NCI-H524 treated with DMSO at 0.1 percent for 48 hours (cell line): ENCODE measurements at regions not wholly inside any gene's neighbourhood (a gene's known extent, or its start where the extent isn't known, plus 50 kb on each side); places are given as distances from the start of the nearest gene placed in this dataset.

Source experiments
- DNase-seq: peaks from one replicate; lab custom pipeline; 2025; lab: John Stamatoyannopoulos, UW

DNA sequence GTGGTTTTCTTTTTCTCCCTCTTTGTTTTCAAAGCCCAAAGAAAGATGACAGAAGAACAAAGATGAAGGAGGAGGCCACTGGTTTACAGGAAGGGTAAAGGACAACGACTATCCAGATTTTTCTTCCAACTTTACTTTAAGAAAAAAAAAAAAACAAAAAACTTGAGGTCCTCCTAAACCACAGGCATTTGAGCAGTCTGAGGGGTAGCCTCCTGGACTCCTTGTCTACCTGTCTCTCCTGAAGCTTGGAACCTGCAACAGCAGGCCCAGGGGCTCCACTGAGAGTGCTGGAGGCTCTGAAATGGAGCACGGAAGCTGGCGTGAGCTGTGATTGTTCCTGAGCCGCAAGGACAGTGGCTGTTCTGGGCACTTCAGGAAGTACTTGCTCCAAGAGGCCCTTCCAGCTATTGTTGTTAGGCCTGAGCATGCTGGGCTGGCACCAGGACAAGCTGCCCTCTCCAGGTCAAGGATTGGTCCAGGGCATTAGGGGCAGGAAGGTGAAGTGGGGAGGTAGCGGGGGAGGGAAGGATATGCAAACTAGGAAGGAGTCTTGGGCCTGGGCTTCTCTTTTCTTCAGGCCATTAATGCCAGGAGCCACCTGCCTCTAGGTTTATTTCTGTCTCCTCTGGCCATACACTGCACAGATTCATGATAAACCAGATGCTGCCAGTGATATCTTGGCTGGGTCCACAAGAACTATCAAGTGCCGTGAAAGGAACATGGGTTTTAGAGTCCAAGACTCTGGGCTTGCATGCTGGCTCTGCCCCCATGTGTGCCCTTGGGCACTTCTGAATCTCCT is 147.3 kb downstream of the CCDC34 start:
- DNase-seq = no peak

GRCh38 chr11:27214713-27215112 is 148.3 kb downstream of the CCDC34 start:
- no peak for DNase-seq

DNA sequence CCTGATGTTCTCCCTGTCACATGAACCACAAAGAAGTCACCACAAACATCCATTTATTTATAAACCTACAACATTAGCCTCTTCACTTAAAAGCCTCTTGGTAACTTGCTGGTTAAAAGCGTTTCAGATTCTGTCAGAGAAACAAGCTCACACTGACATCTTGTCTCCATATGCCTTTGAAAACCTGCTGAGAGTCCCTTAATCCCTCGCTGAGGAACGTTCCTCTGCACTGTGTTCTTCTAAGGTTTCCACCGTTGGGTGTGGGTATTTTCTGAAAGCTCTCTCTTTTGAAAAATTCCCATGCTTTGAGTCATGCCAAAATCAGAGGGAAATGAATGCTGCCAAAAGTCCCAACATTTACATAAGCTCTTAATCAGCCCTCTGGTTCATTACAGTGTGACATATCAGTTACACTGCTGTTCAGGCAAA is 149.8 kb downstream of the CCDC34 start:
- peak; percentile 49 for DNase-seq

GRCh38 chr11:27212248-27212780 is 150.7 kb downstream of the CCDC34 start:
- no peak for DNase-seq

DNA sequence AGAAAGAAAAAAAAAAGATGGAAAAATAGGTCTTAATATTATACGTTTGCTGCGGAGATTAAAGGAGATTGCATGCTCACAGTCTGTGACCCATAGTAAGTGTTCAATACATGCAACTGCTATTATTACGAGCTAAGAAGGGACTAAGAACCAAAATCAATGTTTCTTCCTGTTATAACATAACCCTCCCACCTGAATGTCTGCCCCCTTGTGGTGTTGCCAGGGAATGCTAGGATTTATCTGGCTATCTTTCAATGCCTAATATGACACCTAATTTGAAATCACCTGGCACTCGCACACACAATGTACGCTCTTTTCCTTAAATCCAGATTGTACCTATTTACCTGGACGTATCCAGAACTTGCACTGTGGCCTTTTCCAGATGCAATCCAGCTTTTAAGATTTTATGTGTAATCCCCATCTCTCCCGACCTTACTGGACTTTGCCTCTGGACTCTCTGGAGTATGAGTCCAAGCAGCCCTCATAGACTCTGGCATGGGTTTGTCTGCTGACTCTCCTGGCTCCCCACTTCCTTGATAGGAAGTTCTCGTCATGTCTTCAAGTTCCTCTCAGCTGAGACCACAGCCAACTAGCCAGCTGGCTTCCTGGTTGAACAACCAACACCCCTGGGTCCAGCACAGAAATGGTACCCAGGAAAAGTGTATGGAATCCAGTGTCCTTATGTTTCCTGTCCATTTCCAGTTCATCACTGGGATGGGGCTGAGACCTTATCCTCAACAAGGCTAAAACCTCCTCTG is 151.5 kb downstream of the CCDC34 start:
- DNase-seq = no peak

DNA sequence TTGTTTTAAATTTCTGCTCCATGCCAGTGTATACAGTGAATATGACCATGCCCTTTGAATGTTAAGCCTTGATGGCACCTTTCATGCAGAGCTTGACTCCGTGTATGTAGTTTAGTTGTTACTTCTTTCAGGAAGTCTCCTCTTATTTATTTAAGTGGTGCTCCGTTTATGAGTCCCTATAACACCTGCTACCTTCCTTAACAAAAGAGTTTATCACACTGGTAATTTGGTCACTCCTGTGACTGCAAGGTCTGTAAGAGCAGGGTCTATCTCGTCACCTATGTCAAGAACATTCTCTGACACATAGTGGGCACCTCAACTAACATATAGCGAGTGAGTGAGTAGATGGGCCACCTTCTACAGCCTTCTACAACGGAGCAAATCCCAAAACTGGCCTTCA is 152.5 kb downstream of the CCDC34 start:
- no peak for DNase-seq

DNA sequence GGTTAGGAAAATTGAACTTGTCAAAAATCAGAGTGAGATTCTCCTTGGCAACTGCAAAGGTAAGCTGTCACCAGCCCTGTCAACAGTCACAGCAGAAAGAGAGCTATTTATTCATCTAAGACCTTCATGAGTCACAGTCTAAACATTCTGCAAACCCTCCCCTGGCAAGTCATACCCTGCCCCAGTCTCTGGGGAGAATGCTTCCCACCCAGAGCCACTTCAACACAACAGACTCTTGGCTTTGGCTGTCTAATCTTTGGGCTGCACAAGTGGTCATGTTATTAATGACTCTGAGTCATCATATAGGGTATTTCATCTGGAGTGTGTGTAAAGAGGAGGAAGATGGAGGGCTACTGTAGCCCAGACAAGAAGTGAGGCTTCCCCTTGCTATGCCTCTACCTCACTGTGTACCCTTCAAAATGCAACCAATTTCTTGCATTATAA is 153.4 kb downstream of the CCDC34 start:
- DNase-seq = peak; percentile 44

- DNase-seq = no peak
Observed at GRCh38 chr11:27208846-27209245, 154.2 kb downstream of the CCDC34 start.

GRCh38 chr11:27207025-27207650 is 155.9 kb downstream of the CCDC34 start:
- DNase-seq = no peak

DNA sequence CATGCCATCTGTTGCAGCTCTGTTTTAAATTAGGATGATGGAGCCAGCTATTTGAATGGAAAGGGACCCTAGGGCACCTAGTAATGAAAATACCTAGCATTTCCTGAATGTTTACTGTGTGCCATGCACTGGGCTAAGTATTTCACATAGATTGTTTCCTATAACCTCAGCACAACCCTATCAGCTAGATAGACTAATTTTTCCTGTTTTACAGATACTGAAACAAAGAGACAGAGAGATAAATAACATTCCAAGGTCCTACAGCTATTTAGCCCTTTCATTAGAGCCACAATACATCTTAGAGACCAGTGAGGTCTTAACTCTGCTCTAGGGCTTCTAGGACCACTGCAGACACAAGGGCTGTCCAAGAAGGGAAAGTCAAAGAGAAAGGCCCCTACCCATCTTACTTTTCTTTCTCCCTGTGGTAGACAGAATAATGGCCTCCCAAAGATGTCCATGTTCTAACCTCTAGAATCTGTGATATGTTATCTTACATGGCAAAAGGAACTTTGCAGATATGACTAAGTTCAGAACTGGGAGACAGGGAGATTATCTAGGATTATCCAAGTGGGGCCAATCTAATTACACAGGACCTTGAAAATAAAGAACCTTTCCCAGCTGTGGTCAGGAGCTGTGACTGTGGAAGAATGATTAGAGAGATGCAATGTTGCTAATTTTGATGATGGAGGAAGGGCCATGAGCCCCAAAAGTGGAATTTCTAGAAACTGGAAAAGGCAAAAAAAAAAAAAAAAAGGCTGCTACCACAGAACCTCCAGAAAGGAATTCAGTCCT is 157.0 kb downstream of the CCDC34 start:
- DNase-seq = no peak

- no peak for DNase-seq
Observed at GRCh38 chr11:27205250-27205649, 157.8 kb downstream of the CCDC34 start.

GRCh38 chr11:27204529-27204928 is 158.5 kb downstream of the CCDC34 start:
- peak; percentile 55 for DNase-seq

GRCh38 chr11:27203077-27203647 is 159.9 kb downstream of the CCDC34 start:
- DNase-seq = no peak

- DNase-seq = peak; percentile 24
Observed at GRCh38 chr11:27201454-27202302, 161.1 kb downstream of the BBOX1 start.

- no peak for DNase-seq
Observed at GRCh38 chr11:27200779-27201453, 160.3 kb downstream of the BBOX1 start.

DNA sequence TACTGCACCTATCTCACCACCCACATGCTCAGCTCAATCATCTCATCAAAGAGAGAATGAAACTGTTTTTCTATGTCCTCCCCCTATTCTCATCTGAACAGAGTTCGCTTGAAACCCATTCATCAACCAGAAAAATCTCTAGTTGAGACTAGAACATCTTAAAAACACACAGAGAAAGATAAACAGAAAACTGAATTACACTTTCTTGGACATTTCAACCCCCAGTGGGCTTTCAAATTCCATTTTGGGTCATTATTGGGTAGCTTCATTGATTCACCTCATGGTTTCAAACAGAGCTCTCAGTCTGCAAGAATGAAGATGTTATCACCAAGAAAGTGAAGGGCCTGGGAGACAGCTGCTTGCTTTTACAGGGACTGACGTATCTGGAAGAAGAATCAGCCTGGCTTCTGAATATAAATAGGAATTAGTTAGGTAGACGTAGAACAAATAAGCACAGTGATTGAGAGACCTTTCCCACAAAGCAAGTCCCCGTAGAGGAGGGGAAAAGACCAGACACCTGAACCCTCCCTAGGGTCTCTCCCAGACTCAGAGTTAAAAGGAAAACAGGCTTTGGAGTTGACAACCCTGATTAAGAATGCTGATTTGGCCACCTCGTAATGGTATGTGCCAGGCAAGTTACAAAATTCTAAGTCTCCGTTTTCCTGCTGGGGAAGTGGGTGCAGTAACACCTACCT is 155.7 kb downstream of the BBOX1 start:
- no peak for DNase-seq

GRCh38 chr11:27195837-27196202 is 155.2 kb downstream of the BBOX1 start:
- no peak for DNase-seq

DNA sequence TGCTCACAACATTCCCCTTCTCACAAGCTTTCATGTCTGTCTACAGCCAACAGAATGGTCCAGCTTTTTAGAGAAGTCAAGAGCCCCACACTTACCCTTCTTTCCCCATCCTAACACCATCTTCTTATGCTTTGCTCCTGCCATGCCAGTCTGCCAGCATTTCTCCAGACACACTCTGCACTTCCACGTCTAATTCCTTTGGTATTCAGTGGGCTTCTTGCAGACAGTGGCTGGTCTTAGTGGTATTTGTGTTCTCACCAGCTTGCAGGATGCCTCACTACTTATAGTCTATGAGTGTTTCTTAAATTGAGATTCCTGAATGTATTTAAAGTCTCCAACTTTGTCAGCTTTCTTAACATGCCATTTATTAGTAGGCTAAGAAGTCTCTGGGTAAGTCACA is 154.4 kb downstream of the BBOX1 start:
- DNase-seq = no peak
